GM12892 (cell line): ENCODE measurements at regions not wholly inside any gene's neighbourhood (a gene's known extent, or its start where the extent isn't known, plus 50 kb on each side); places are given as distances from the start of the nearest gene placed in this dataset.

Experiments used
- POLR2A ChIP-seq: IDR thresholded peaks from 2 replicates; pipeline ENCODE4 v1.6.1; 2011; ENCODE audit warnings: low read depth, low read length, control low read depth
- TAF1 ChIP-seq: IDR thresholded peaks from 2 replicates; pipeline ENCODE4 v1.6.1; 2011; ENCODE audit warnings: low read depth, mild to moderate bottlenecking, control low read depth, low read length, borderline replicate concordance

- no peak for TF ChIP-seq POLR2A
- no peak for TF ChIP-seq TAF1
These were observed 1049.0 kb downstream of the VRK1 start for GRCh38 chr14:97846156-97846555.
